HCEC 1CT (cell line): ENCODE measurements at regions not wholly inside any gene's neighbourhood (a gene's known extent, or its start where the extent isn't known, plus 50 kb on each side); places are given as distances from the start of the nearest gene placed in this dataset.
"Not testable (repeated sequence)": the region's sequence is repeated elsewhere in the genome, so short reads cannot be mapped to it uniquely, and the experiment has no call there.

Source experiments
- DNase-seq: peaks from one replicate; pipeline ENCODE4 v3.0.0-alpha.2; 2017

- DNase-seq, result peak; percentile 33
Observed at GRCh38 chr9:103242025-103242424, 246.9 kb downstream of the CYLC2 start.

- no peak for DNase-seq
Observed at GRCh38 chr9:103242486-103242885, 247.4 kb downstream of the CYLC2 start.

GRCh38 chr9:103243553-103243952 is 248.4 kb downstream of the CYLC2 start:
- DNase-seq, result no peak

- peak; percentile 19 for DNase-seq
Observed at GRCh38 chr9:103245369-103245768, 250.2 kb downstream of the CYLC2 start.

GRCh38 chr9:103261951-103262350 is 266.8 kb downstream of the CYLC2 start:
- no peak for DNase-seq

- no peak for DNase-seq
Observed at GRCh38 chr9:103266064-103266463, 270.9 kb downstream of the CYLC2 start.

- no peak for DNase-seq
Observed at GRCh38 chr9:103277240-103277639, 282.1 kb downstream of the CYLC2 start.

- no peak for DNase-seq
Observed at GRCh38 chr9:103281126-103281525, 286.0 kb downstream of the CYLC2 start.

GRCh38 chr9:103287361-103287760 is 292.2 kb downstream of the CYLC2 start:
- DNase-seq, result no peak

- no peak for DNase-seq
Observed at GRCh38 chr9:103296189-103296588, 301.1 kb downstream of the CYLC2 start.

GRCh38 chr9:103301051-103301450 is 305.9 kb downstream of the CYLC2 start:
- no peak for DNase-seq

- no peak for DNase-seq
Observed at GRCh38 chr9:103304797-103305196, 309.7 kb downstream of the CYLC2 start.

GRCh38 chr9:103319979-103320378 is 324.8 kb downstream of the CYLC2 start:
- DNase-seq, result peak; percentile 6

- DNase-seq, result no peak
Observed at GRCh38 chr9:103323699-103324098, 328.6 kb downstream of the CYLC2 start.

GRCh38 chr9:103335461-103335860 is 340.3 kb downstream of the CYLC2 start:
- no peak for DNase-seq

- DNase-seq, result no peak
Observed at GRCh38 chr9:103355000-103355399, 359.9 kb downstream of the CYLC2 start.

GRCh38 chr9:103357980-103358379 is 362.8 kb downstream of the CYLC2 start:
- DNase-seq, result not testable (repeated sequence)

- DNase-seq, result no peak
Observed at GRCh38 chr9:103361906-103362305, 366.8 kb downstream of the CYLC2 start.

- no peak for DNase-seq
Observed at GRCh38 chr9:103362986-103363385, 367.9 kb downstream of the CYLC2 start.

- peak; percentile 89 for DNase-seq
Observed at GRCh38 chr9:103364753-103365152, 369.6 kb downstream of the CYLC2 start.

- no peak for DNase-seq
Observed at GRCh38 chr9:103371152-103371551, 376.0 kb downstream of the CYLC2 start.

GRCh38 chr9:103372828-103373227 is 377.7 kb downstream of the CYLC2 start:
- DNase-seq, result no peak

- DNase-seq, result no peak
Observed at GRCh38 chr9:103377667-103378066, 382.5 kb downstream of the CYLC2 start.

GRCh38 chr9:103397868-103398600 is 402.9 kb downstream of the CYLC2 start:
- DNase-seq, result peak; percentile 44

GRCh38 chr9:103399535-103399934 is 404.4 kb downstream of the CYLC2 start:
- no peak for DNase-seq
